ENCODE measurements at regions not wholly inside any gene's neighbourhood (a gene's known extent, or its start where the extent isn't known, plus 50 kb on each side); places are given as distances from the start of the nearest gene placed in this dataset.
A peak's percentile ranks its signal among the peaks of the same experiment; 100 is the strongest.
"Not testable (repeated sequence)": the region's sequence is repeated elsewhere in the genome, so short reads cannot be mapped to it uniquely, and the experiment has no call there.

GRCh38 chr9:101951598-101951997 lies 213.2 kb upstream of the GRIN3A start:
- DNase-seq = no peak

- no peak for DNase-seq
Measured at GRCh38 chr9:101931756-101932155, 193.3 kb upstream of the GRIN3A start.

GRCh38 chr9:101930783-101931182 lies 192.3 kb upstream of the GRIN3A start:
- no peak for DNase-seq

GRCh38 chr9:101925498-101925897 lies 187.1 kb upstream of the GRIN3A start:
- DNase-seq = no peak

GRCh38 chr9:101923451-101923850 lies 185.0 kb upstream of the GRIN3A start:
- no peak for DNase-seq

GRCh38 chr9:101916948-101917347 lies 178.5 kb upstream of the GRIN3A start:
- not testable (repeated sequence) for DNase-seq

- DNase-seq = no peak
Measured at GRCh38 chr9:101915482-101915881, 177.0 kb upstream of the GRIN3A start.

GRCh38 chr9:101912698-101913097 lies 174.3 kb upstream of the GRIN3A start:
- DNase-seq = no peak

GRCh38 chr9:101907466-101907865 lies 169.0 kb upstream of the GRIN3A start:
- no peak for DNase-seq

GRCh38 chr9:101904845-101905244 lies 166.4 kb upstream of the GRIN3A start:
- no peak for DNase-seq

- DNase-seq = no peak
Measured at GRCh38 chr9:101902051-101902450, 163.6 kb upstream of the GRIN3A start.

GRCh38 chr9:101897196-101897595 lies 158.7 kb upstream of the GRIN3A start:
- no peak for DNase-seq

GRCh38 chr9:101893661-101894646 lies 155.5 kb upstream of the GRIN3A start:
- no peak for DNase-seq

- no peak for DNase-seq
Measured at GRCh38 chr9:101881508-101881907, 143.1 kb upstream of the GRIN3A start.

- DNase-seq = no peak
Measured at GRCh38 chr9:101880846-101881245, 142.4 kb upstream of the GRIN3A start.

GRCh38 chr9:101878734-101879133 lies 140.3 kb upstream of the GRIN3A start:
- DNase-seq = no peak

- no peak for DNase-seq
Measured at GRCh38 chr9:101877439-101877838, 139.0 kb upstream of the GRIN3A start.

GRCh38 chr9:101861472-101861871 lies 123.0 kb upstream of the GRIN3A start:
- peak; percentile 22 for DNase-seq

GRCh38 chr9:101860920-101861319 lies 122.5 kb upstream of the GRIN3A start:
- no peak for DNase-seq

GRCh38 chr9:101859620-101860019 lies 121.2 kb upstream of the GRIN3A start:
- DNase-seq = no peak

GRCh38 chr9:101858026-101858425 lies 119.6 kb upstream of the GRIN3A start:
- no peak for DNase-seq

- DNase-seq = peak; percentile 29
Measured at GRCh38 chr9:101849102-101849707, 110.8 kb upstream of the GRIN3A start.

- peak; percentile 44 for DNase-seq
Measured at GRCh38 chr9:101848485-101848919, 110.1 kb upstream of the GRIN3A start.

GRCh38 chr9:101846161-101846560 lies 107.7 kb upstream of the GRIN3A start:
- no peak for DNase-seq

All from NCI-H69 (cell line).